H9 (cell line): ENCODE measurements at regions not wholly inside any gene's neighbourhood (a gene's known extent, or its start where the extent isn't known, plus 50 kb on each side); places are given as distances from the start of the nearest gene placed in this dataset.

Experiments used
- DNase-seq: peaks from one replicate; pipeline ENCODE4 v3.0.0-alpha.2; 2017
- H2AFZ ChIP-seq: one replicate; pipeline ENCODE4 v1.6.1; 2013; ENCODE audit warnings: mild to moderate bottlenecking, low read length, control low read depth, moderate library complexity
- H2AK5ac ChIP-seq: 2 replicates; pipeline ENCODE4 v1.6.1; 2013; ENCODE audit warnings: low read length, control low read depth, mixed read lengths; ENCODE audit not compliant: insufficient read length
- H2BK120ac ChIP-seq: one replicate; pipeline ENCODE4 v1.6.1; 2013; ENCODE audit warnings: low read depth, mild to moderate bottlenecking, low read length, control low read depth, inconsistent platforms; ENCODE audit not compliant: poor library complexity, severe bottlenecking
- H2BK12ac ChIP-seq: 2 replicates; pipeline ENCODE4 v1.6.1; 2013; ENCODE audit warnings: low read length, control low read depth, mixed read lengths, low read depth; ENCODE audit not compliant: insufficient read length
- H2BK15ac ChIP-seq: 2 replicates; pipeline ENCODE4 v1.6.1; 2013; ENCODE audit warnings: low read depth, low read length, control low read depth
- H2BK20ac ChIP-seq: one replicate; pipeline ENCODE4 v1.6.1; 2013; ENCODE audit warnings: low read depth, mild to moderate bottlenecking, low read length, control low read depth, inconsistent platforms; ENCODE audit not compliant: poor library complexity, severe bottlenecking
- H2BK5ac ChIP-seq: 2 replicates; pipeline ENCODE4 v1.6.1; 2013; ENCODE audit warnings: low read length, control low read depth, mixed read lengths; ENCODE audit not compliant: insufficient read length
- H3K14ac ChIP-seq: 2 replicates; pipeline ENCODE4 v1.6.1; 2013; ENCODE audit warnings: low read length, control low read depth; ENCODE audit not compliant: insufficient read depth
- H3K18ac ChIP-seq: 2 replicates; pipeline ENCODE4 v1.6.1; 2013; ENCODE audit warnings: low read depth, mild to moderate bottlenecking, mixed read lengths, low read length, control low read depth; ENCODE audit not compliant: insufficient read length
- H3K23ac ChIP-seq: 2 replicates; pipeline ENCODE4 v1.6.1; 2013; ENCODE audit warnings: low read length, control low read depth, mixed read lengths, low read depth; ENCODE audit not compliant: insufficient read length
- H3K23me2 ChIP-seq: 2 replicates; pipeline ENCODE4 v1.6.1; 2013; ENCODE audit warnings: low read depth, mild to moderate bottlenecking, mixed read lengths, low read length, control low read depth; ENCODE audit not compliant: insufficient read length, poor library complexity, severe bottlenecking
- H3K27ac ChIP-seq: 2 replicates; pipeline ENCODE4 v1.5.1; 2013; ENCODE audit warnings: low read length, control low read depth, mixed read lengths, low read depth; ENCODE audit not compliant: insufficient read length
- H3K27me3 ChIP-seq: 2 replicates; pipeline ENCODE4 v1.6.1; 2013; ENCODE audit warnings: low read length, control low read depth, inconsistent platforms; ENCODE audit not compliant: insufficient read depth
- H3K4ac ChIP-seq: 2 replicates; pipeline ENCODE4 v1.6.1; 2013; ENCODE audit warnings: low read depth, mild to moderate bottlenecking, control low read depth, inconsistent platforms, low read length, moderate library complexity
- H3K4me1 ChIP-seq: 2 replicates; pipeline ENCODE4 v1.6.1; 2013; ENCODE audit warnings: low read length, control low read depth, inconsistent platforms; ENCODE audit not compliant: insufficient read depth
- H3K4me2 ChIP-seq: 2 replicates; pipeline ENCODE4 v1.6.1; 2013; ENCODE audit warnings: low read length, control low read depth, mixed read lengths; ENCODE audit not compliant: insufficient read length, insufficient read depth
- H3K56ac ChIP-seq: 2 replicates; pipeline ENCODE4 v1.6.1; 2013; ENCODE audit warnings: low read depth, mild to moderate bottlenecking, mixed read lengths, low read length, control low read depth; ENCODE audit not compliant: insufficient read length
- H3K79me1 ChIP-seq: 2 replicates; pipeline ENCODE4 v1.6.1; 2013; ENCODE audit warnings: low read depth, mild to moderate bottlenecking, moderate library complexity, low read length, control low read depth, inconsistent platforms; ENCODE audit not compliant: insufficient read depth, poor library complexity, severe bottlenecking
- H3K79me2 ChIP-seq: 2 replicates; pipeline ENCODE4 v1.6.1; 2013; ENCODE audit warnings: low read length, control low read depth, inconsistent platforms; ENCODE audit not compliant: insufficient read depth
- H3K9ac ChIP-seq: 2 replicates; pipeline ENCODE4 v1.6.1; 2013; ENCODE audit warnings: low read length, control low read depth, mixed read lengths; ENCODE audit not compliant: insufficient read length; ENCODE audit errors: extremely low read depth
- H3K9me3 ChIP-seq: one replicate; pipeline ENCODE4 v1.6.1; 2013; ENCODE audit warnings: low read depth, low read length, inconsistent platforms; ENCODE audit not compliant: control insufficient read depth
- H3T11ph ChIP-seq: one replicate; pipeline ENCODE4 v1.6.1; 2013; ENCODE audit warnings: mild to moderate bottlenecking, low read length, control low read depth, inconsistent platforms
- H4K20me1 ChIP-seq: one replicate; pipeline ENCODE4 v1.6.1; 2013; ENCODE audit not compliant: control insufficient read depth, insufficient read length, insufficient read depth
- H4K5ac ChIP-seq: 2 replicates; pipeline ENCODE4 v1.6.1; 2013; ENCODE audit warnings: low read depth, mild to moderate bottlenecking, mixed read lengths, low read length, control low read depth; ENCODE audit not compliant: insufficient read length
- H4K8ac ChIP-seq: replicated peaks from 2 replicates; pipeline ENCODE4 v1.6.1; 2013; ENCODE audit warnings: low read length, control low read depth, mixed read lengths, low read depth; ENCODE audit not compliant: insufficient read length
- H4K91ac ChIP-seq: 2 replicates; pipeline ENCODE4 v1.6.1; 2013; ENCODE audit warnings: low read depth, mild to moderate bottlenecking, moderate library complexity, mixed read lengths, low read length, control low read depth; ENCODE audit not compliant: insufficient read length
- H3K27ac Mint-ChIP-seq, 3 experiments: 2 replicates in 2 of 3; 3 replicates in 1 of 3; pipeline ENCODE4 v1.8.0; 2020 to 2021; ENCODE audit warnings: mixed read lengths in 3 of 3, mild to moderate bottlenecking in 1 of 3, moderate library complexity in 1 of 3
- H3K27me3 Mint-ChIP-seq: 2 replicates; pipeline ENCODE4 v1.8.0; 2021; ENCODE audit warnings: low read depth, mild to moderate bottlenecking, moderate library complexity, mixed read lengths
- H3K36me3 Mint-ChIP-seq, 3 experiments: 2 replicates in 2 of 3; 3 replicates in 1 of 3; pipeline ENCODE4 v1.8.0; 2020 to 2021; ENCODE audit warnings: low read depth in 3 of 3, mixed read lengths in 3 of 3; ENCODE audit not compliant: insufficient read depth in 1 of 3
- H3K4me1 Mint-ChIP-seq, 2 experiments: 2 replicates each; pipeline ENCODE4 v1.8.0; 2020; ENCODE audit warnings: mixed read lengths in 2 of 2
- H3K4me3 Mint-ChIP-seq, 2 experiments: 2 replicates in 1 of 2; 3 replicates in 1 of 2; pipeline ENCODE4 v1.8.0; 2020 to 2021; ENCODE audit warnings: mild to moderate bottlenecking in 2 of 2, mixed read lengths in 2 of 2, moderate library complexity in 1 of 2
- H3K9me3 Mint-ChIP-seq, 2 experiments: 2 replicates in 1 of 2; 3 replicates in 1 of 2; pipeline ENCODE4 v1.8.0; 2020; ENCODE audit warnings: mild to moderate bottlenecking in 2 of 2, mixed read lengths in 2 of 2, moderate library complexity in 1 of 2
- CTCF ChIP-seq: fragments of 200-600 bp; sonication (generic); conservative IDR thresholded peaks from 3 replicates; pipeline ENCODE4 v1.8.0; 2021; ENCODE audit warnings: antibody characterized with exemption, mild to moderate bottlenecking
- WGBS: extraction: QIAGEN DNeasy Blood & Tissue Kit; methylation state at CpG from one replicate; pipeline ENCODE4 v1.1.7; 2013; ENCODE audit warnings: missing lambda C conversion rate, low lambda C conversion rate, mixed read lengths; ENCODE audit not compliant: insufficient read length; ENCODE audit errors: extremely low coverage; 5-methylcytosine and 5-hydroxymethylcytosine counted together

- Histone ChIP-seq H3K4me1 (no peaks in the 10 kb centered on the region; the same call in 1 of the 2 replicates), H2BK20ac (no peak overlapping the region), H2BK120ac (no peak overlapping the region), H3K14ac (no peak overlapping the region), H4K5ac (no peak overlapping the region), H3K56ac (no peak overlapping the region), H2BK5ac (no peak overlapping the region), H2AFZ (no peak overlapping the region), H2BK12ac (no peak overlapping the region), H3K27ac (no peak overlapping the region), H3K27me3 (no peaks in the 10 kb centered on the region), H3K9ac (no peak overlapping the region), H3K9me3 (no peaks in the 10 kb centered on the region), H2AK5ac (no peak overlapping the region), H3K79me1 (no peaks in the 10 kb centered on the region), H3K18ac (no peak overlapping the region), H3K79me2 (no peaks in the 10 kb centered on the region), H4K8ac (no peak overlapping the region), H3K23me2 (no peaks in the 10 kb centered on the region), H4K91ac (no peak overlapping the region), H3K4me2 (no peak overlapping the region), H2BK15ac (no peak overlapping the region), H3T11ph (no peak overlapping the region), H3K4ac (no peak overlapping the region), H4K20me1 (no peaks in the 10 kb centered on the region), H3K23ac (no peak overlapping the region)
- Mint-ChIP-seq H3K9me3 (no peaks in the 10 kb centered on the region), H3K4me3 (no peak overlapping the region), H3K27me3 (no peaks in the 10 kb centered on the region), H3K36me3 (no peaks in the 10 kb centered on the region), H3K27ac (no peak overlapping the region), H3K4me1 (peaks cover 0 to 5% of the 10 kb centered on the region in 2 experiments; a peak in 2 of 4 replicates)
- WGBS, result no CpG with 5 or more reads among the region's 3 CpGs
- DNase-seq, result no peak
- TF ChIP-seq CTCF, result no peak
Observed at GRCh38 chr7:125424721-125425120, 495.1 kb upstream of the POT1 start.
